ENCODE measurements at regions not wholly inside any gene's neighbourhood (a gene's known extent, or its start where the extent isn't known, plus 50 kb on each side); places are given as distances from the start of the nearest gene placed in this dataset.

GRCh38 chr7:46291050-46291438 is 370.0 kb upstream of the IGFBP3 start:
- TF ChIP-seq POLR2A (IDR thresholded peaks at IDR 0.05): no peak
- no peak for TF ChIP-seq CTCF (IDR thresholded peaks at IDR 0.05 in 4 of 5, conservative IDR thresholded peaks at IDR 0.05 in 1 of 5)
